ENCODE measurements at regions not wholly inside any gene's neighbourhood (a gene's known extent, or its start where the extent isn't known, plus 50 kb on each side); places are given as distances from the start of the nearest gene placed in this dataset.

GRCh38 chr6:91812596-91813274 lies 1225.9 kb upstream of the MAP3K7 start:
- H3K27ac Mint-ChIP-seq, result peak overlapping the region; percentile 51
- no peak overlapping the region for H3K4me3 Mint-ChIP-seq
- H3K9me3 Mint-ChIP-seq, result no peaks in the 10 kb centered on the region
- DNase-seq (ENCODE audit: low spot score in 2 of 2, unreplicated experiment in 2 of 2), result no peak
- no peaks in the 10 kb centered on the region for H3K27me3 Mint-ChIP-seq (ENCODE audit: low read depth)
- peaks cover 23% of the 10 kb centered on the region for H3K4me1 Mint-ChIP-seq
- no peaks in the 10 kb centered on the region for H3K36me3 Mint-ChIP-seq
- TF ChIP-seq CTCF (IDR thresholded peaks at IDR 0.05; ENCODE audit: unreplicated experiment), result no peak

GRCh38 chr6:91804981-91805380 lies 1218.1 kb upstream of the MAP3K7 start:
- Mint-ChIP-seq H3K9me3 (peaks cover 11% of the 10 kb centered on the region), H3K4me1 (peaks cover 9% of the 10 kb centered on the region), H3K27ac (no peak overlapping the region), H3K27me3 (ENCODE audit: low read depth) (no peaks in the 10 kb centered on the region), H3K4me3 (no peak overlapping the region), H3K36me3 (no peaks in the 10 kb centered on the region)
- no peak for TF ChIP-seq CTCF (IDR thresholded peaks at IDR 0.05; ENCODE audit: unreplicated experiment)
- DNase-seq (ENCODE audit: low spot score in 2 of 2, unreplicated experiment in 2 of 2), result no peak

GRCh38 chr6:91802431-91802830 lies 1215.6 kb upstream of the MAP3K7 start:
- Mint-ChIP-seq H3K27me3 (ENCODE audit: low read depth) (no peaks in the 10 kb centered on the region), H3K4me3 (no peak overlapping the region), H3K4me1 (peaks cover 5% of the 10 kb centered on the region), H3K36me3 (no peaks in the 10 kb centered on the region), H3K27ac (no peak overlapping the region), H3K9me3 (peaks cover 11% of the 10 kb centered on the region)
- no peak for DNase-seq (ENCODE audit: low spot score in 2 of 2, unreplicated experiment in 2 of 2)
- TF ChIP-seq CTCF (IDR thresholded peaks at IDR 0.05; ENCODE audit: unreplicated experiment), result no peak

GRCh38 chr6:91796603-91797002 lies 1209.7 kb upstream of the MAP3K7 start:
- H3K27me3 Mint-ChIP-seq (ENCODE audit: low read depth), result no peaks in the 10 kb centered on the region
- TF ChIP-seq CTCF (IDR thresholded peaks at IDR 0.05; ENCODE audit: unreplicated experiment), result no peak
- no peaks in the 10 kb centered on the region for H3K4me1 Mint-ChIP-seq
- H3K36me3 Mint-ChIP-seq, result peaks cover 2% of the 10 kb centered on the region
- H3K9me3 Mint-ChIP-seq, result peaks cover 4% of the 10 kb centered on the region
- no peak overlapping the region for H3K4me3 Mint-ChIP-seq
- H3K27ac Mint-ChIP-seq, result no peak overlapping the region
- no peak for DNase-seq (ENCODE audit: low spot score in 2 of 2, unreplicated experiment in 2 of 2)

GRCh38 chr6:91788501-91788900 lies 1201.6 kb upstream of the MAP3K7 start:
- no peak for TF ChIP-seq CTCF (IDR thresholded peaks at IDR 0.05; ENCODE audit: unreplicated experiment)
- H3K4me3 Mint-ChIP-seq, result no peak overlapping the region

More at GRCh38 chr6:91788501-91788900, 1201.6 kb upstream of the MAP3K7 start:
- peaks cover 3% of the 10 kb centered on the region for H3K9me3 Mint-ChIP-seq
- peaks cover 2% of the 10 kb centered on the region for H3K36me3 Mint-ChIP-seq
- DNase-seq (ENCODE audit: low spot score in 2 of 2, unreplicated experiment in 2 of 2), result no peak
- peaks cover 23% of the 10 kb centered on the region for H3K4me1 Mint-ChIP-seq
- no peaks in the 10 kb centered on the region for H3K27me3 Mint-ChIP-seq (ENCODE audit: low read depth)
- H3K27ac Mint-ChIP-seq, result no peak overlapping the region
